ENCODE measurements at regions not wholly inside any gene's neighbourhood (a gene's known extent, or its start where the extent isn't known, plus 50 kb on each side); places are given as distances from the start of the nearest gene placed in this dataset.
"Not testable (repeated sequence)": the region's sequence is repeated elsewhere in the genome, so short reads cannot be mapped to it uniquely, and the experiment has no call there.

DNA sequence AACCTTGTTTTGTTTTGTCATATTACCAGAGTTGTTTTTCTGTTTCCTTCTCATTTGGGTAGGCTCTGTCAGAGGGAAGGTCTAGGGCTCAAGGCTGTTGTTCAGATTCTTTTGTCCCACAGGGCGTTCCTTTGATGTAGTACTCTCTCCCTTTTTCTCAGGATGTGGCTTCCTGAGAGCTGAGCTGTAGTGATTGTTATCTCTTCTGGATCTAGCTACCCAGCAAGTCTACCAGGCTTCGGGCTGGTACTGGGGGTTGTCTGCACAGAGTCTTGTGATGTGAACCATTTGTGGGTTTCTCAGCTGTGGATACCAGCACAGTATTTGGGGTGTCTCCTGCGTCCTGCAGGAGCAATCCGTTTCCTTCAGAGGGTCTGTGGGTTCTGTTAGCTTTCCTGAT is 74.2 kb upstream of the GNG12 start:
- TF ChIP-seq, protein P1, sequence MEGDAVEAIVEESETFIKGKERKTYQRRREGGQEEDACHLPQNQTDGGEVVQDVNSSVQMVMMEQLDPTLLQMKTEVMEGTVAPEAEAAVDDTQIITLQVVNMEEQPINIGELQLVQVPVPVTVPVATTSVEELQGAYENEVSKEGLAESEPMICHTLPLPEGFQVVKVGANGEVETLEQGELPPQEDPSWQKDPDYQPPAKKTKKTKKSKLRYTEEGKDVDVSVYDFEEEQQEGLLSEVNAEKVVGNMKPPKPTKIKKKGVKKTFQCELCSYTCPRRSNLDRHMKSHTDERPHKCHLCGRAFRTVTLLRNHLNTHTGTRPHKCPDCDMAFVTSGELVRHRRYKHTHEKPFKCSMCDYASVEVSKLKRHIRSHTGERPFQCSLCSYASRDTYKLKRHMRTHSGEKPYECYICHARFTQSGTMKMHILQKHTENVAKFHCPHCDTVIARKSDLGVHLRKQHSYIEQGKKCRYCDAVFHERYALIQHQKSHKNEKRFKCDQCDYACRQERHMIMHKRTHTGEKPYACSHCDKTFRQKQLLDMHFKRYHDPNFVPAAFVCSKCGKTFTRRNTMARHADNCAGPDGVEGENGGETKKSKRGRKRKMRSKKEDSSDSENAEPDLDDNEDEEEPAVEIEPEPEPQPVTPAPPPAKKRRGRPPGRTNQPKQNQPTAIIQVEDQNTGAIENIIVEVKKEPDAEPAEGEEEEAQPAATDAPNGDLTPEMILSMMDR (conservative IDR thresholded peaks at IDR 0.05; ENCODE audit: low read depth, low read length): not testable (repeated sequence)
- not testable (repeated sequence) for TF ChIP-seq EZH2 (IDR thresholded peaks at IDR 0.05; ENCODE audit: borderline replicate concordance, low read depth, low read length, poor library complexity, severe bottlenecking)
